ENCODE measurements at regions not wholly inside any gene's neighbourhood (a gene's known extent, or its start where the extent isn't known, plus 50 kb on each side); places are given as distances from the start of the nearest gene placed in this dataset.
A peak's percentile ranks its signal among the peaks of the same experiment; 100 is the strongest.

- DNase-seq (ENCODE audit: low spot score): no peak
- Histone ChIP-seq H3K9me3 (no peaks in the 10 kb centered on the region), H3K36me3 (no peaks in the 10 kb centered on the region), H3K27me3 (replicated peaks; ENCODE audit: insufficient read depth) (no peaks in the 10 kb centered on the region), H3K4me1 (replicated peaks) (no peaks in the 10 kb centered on the region), H3K4me3 (no peak overlapping the region), H3K27ac (no peak overlapping the region)
- no peak for TF ChIP-seq POLR2A (IDR thresholded peaks at IDR 0.05)
- no peak for TF ChIP-seq POLR2AphosphoS5 (IDR thresholded peaks at IDR 0.05)
- TF ChIP-seq CTCF (IDR thresholded peaks at IDR 0.05): no peak
- intact Hi-C loops (cut with DNase I): loop anchor here (10.0 kb wide), 1 partner anchor 195 kb away; the partner anchor contains the start of gene MBNL1
Measured at GRCh38 chr3:152069871-152070270, 196.4 kb downstream of the SUCNR1 start.

- Histone ChIP-seq H3K36me3 (no peaks in the 10 kb centered on the region), H3K9me3 (no peaks in the 10 kb centered on the region), H3K27me3 (replicated peaks; ENCODE audit: insufficient read depth) (no peaks in the 10 kb centered on the region), H3K27ac (no peak overlapping the region), H3K4me3 (no peak overlapping the region), H3K4me1 (replicated peaks) (no peaks in the 10 kb centered on the region)
- 91% methylated on average over 3 of the region's 3 CpGs for WGBS
- intact Hi-C loops (cut with DNase I): loop anchor here (10.0 kb wide), 1 partner anchor 193 kb away; the partner anchor contains the start of gene MBNL1
- TF ChIP-seq POLR2AphosphoS5 (IDR thresholded peaks at IDR 0.05) (no peak), CTCF (IDR thresholded peaks at IDR 0.05) (no peak), POLR2A (IDR thresholded peaks at IDR 0.05) (no peak)
- DNase-seq (ENCODE audit: low spot score): no peak
Measured at GRCh38 chr3:152071315-152071714, 197.4 kb upstream of the MBNL1 start.

- DNase-seq (ENCODE audit: low spot score): no peak
- Histone ChIP-seq H3K27me3 (replicated peaks; ENCODE audit: insufficient read depth) (no peaks in the 10 kb centered on the region), H3K4me3 (no peak overlapping the region), H3K9me3 (no peaks in the 10 kb centered on the region), H3K36me3 (no peaks in the 10 kb centered on the region), H3K27ac (no peak overlapping the region), H3K4me1 (replicated peaks) (no peaks in the 10 kb centered on the region)
- 59% methylated on average over 1 of the region's 1 CpG for WGBS
- TF ChIP-seq POLR2A (IDR thresholded peaks at IDR 0.05) (no peak), CTCF (IDR thresholded peaks at IDR 0.05) (peak in 3 of 4 experiments; percentile 28 to 49 (median 37))
- intact Hi-C loops (cut with DNase I): loop anchor here (2.0 to 10.0 kb wide), 2 partner anchors 193 to 399 kb away; partner anchors contain the start of gene MBNL1
Measured at GRCh38 chr3:152071924-152072323, 196.8 kb upstream of the MBNL1 start.

GRCh38 chr3:152073267-152073666 lies 195.5 kb upstream of the MBNL1 start:
- H3K27ac ChIP-seq: no peak overlapping the region
- no peaks in the 10 kb centered on the region for H3K4me1 ChIP-seq (replicated peaks)
- DNase-seq (ENCODE audit: low spot score): no peak
- H3K36me3 ChIP-seq: no peaks in the 10 kb centered on the region
- H3K4me3 ChIP-seq: no peak overlapping the region
- TF ChIP-seq POLR2A (IDR thresholded peaks at IDR 0.05) (no peak), CTCF (IDR thresholded peaks at IDR 0.05) (no peak), POLR2AphosphoS5 (IDR thresholded peaks at IDR 0.05) (no peak)
- 66% methylated on average over 6 of the region's 6 CpGs for WGBS
- no peaks in the 10 kb centered on the region for H3K9me3 ChIP-seq
- intact Hi-C loops (cut with DNase I): loop anchor here (2.0 to 10.0 kb wide), 2 partner anchors 192 to 398 kb away; partner anchors contain the start of gene MBNL1
- no peaks in the 10 kb centered on the region for H3K27me3 ChIP-seq (replicated peaks; ENCODE audit: insufficient read depth)

GRCh38 chr3:152076148-152076547 lies 192.6 kb upstream of the MBNL1 start:
- H3K4me3 ChIP-seq: no peak overlapping the region
- H3K27me3 ChIP-seq (replicated peaks; ENCODE audit: insufficient read depth): no peaks in the 10 kb centered on the region
- TF ChIP-seq CTCF (IDR thresholded peaks at IDR 0.05) (no peak), POLR2AphosphoS5 (IDR thresholded peaks at IDR 0.05) (no peak), POLR2A (IDR thresholded peaks at IDR 0.05) (no peak)
- 83% methylated on average over 2 of the region's 2 CpGs for WGBS
- H3K9me3 ChIP-seq: no peaks in the 10 kb centered on the region
- no peaks in the 10 kb centered on the region for H3K36me3 ChIP-seq
- no peaks in the 10 kb centered on the region for H3K4me1 ChIP-seq (replicated peaks)
- no peak overlapping the region for H3K27ac ChIP-seq
- DNase-seq (ENCODE audit: low spot score): no peak
- intact Hi-C loops (cut with DNase I): loop anchor here (5.0 to 10.0 kb wide), 2 partner anchors 189 to 371 kb away; partner anchors contain the start of gene MBNL1

Measured in prostate gland (tissue), 2 donors.